HG03457 (cell line): ENCODE measurements at regions not wholly inside any gene's neighbourhood (a gene's known extent, or its start where the extent isn't known, plus 50 kb on each side); places are given as distances from the start of the nearest gene placed in this dataset.
"Not testable (repeated sequence)": the region's sequence is repeated elsewhere in the genome, so short reads cannot be mapped to it uniquely, and the experiment has no call there.

Source experiments
- ATAC-seq: cut with Tn5 transposase; IDR thresholded peaks from one replicate; pipeline ENCODE4 v1.9.1; 2021; ENCODE audit warnings: moderate number of reproducible peaks; ENCODE audit not compliant: unreplicated experiment

GRCh38 chr1:146376708-146377496 lies 148.1 kb upstream of the NOTCH2NLA start:
- peak; percentile 92 for ATAC-seq

GRCh38 chr1:146376309-146376707 lies 147.5 kb upstream of the NOTCH2NLA start:
- ATAC-seq: not testable (repeated sequence)

GRCh38 chr1:146375108-146375507 lies 146.3 kb upstream of the NOTCH2NLA start:
- ATAC-seq: not testable (repeated sequence)

- not testable (repeated sequence) for ATAC-seq
These were observed 141.1 kb upstream of the NOTCH2NLA start for GRCh38 chr1:146369940-146370339.

GRCh38 chr1:146355373-146355772 lies 126.6 kb upstream of the NOTCH2NLA start:
- not testable (repeated sequence) for ATAC-seq

- ATAC-seq: not testable (repeated sequence)
These were observed 98.0 kb upstream of the NOTCH2NLA start for GRCh38 chr1:146326863-146327262.

GRCh38 chr1:146324463-146324862 lies 95.6 kb upstream of the NOTCH2NLA start:
- not testable (repeated sequence) for ATAC-seq

GRCh38 chr1:146323302-146323701 lies 94.5 kb upstream of the NOTCH2NLA start:
- not testable (repeated sequence) for ATAC-seq

- ATAC-seq: not testable (repeated sequence)
These were observed 94.1 kb upstream of the NOTCH2NLA start for GRCh38 chr1:146322893-146323292.

- not testable (repeated sequence) for ATAC-seq
These were observed 89.9 kb upstream of the NOTCH2NLA start for GRCh38 chr1:146318715-146319114.

- not testable (repeated sequence) for ATAC-seq
These were observed 89.0 kb upstream of the NOTCH2NLA start for GRCh38 chr1:146317785-146318184.

- ATAC-seq: not testable (repeated sequence)
These were observed 85.8 kb upstream of the NOTCH2NLA start for GRCh38 chr1:146314449-146315246.

GRCh38 chr1:146310579-146310978 lies 81.8 kb upstream of the NOTCH2NLA start:
- ATAC-seq: not testable (repeated sequence)

GRCh38 chr1:146309427-146309826 lies 80.6 kb upstream of the NOTCH2NLA start:
- ATAC-seq: not testable (repeated sequence)

- not testable (repeated sequence) for ATAC-seq
These were observed 80.1 kb upstream of the NOTCH2NLA start for GRCh38 chr1:146308892-146309291.

- not testable (repeated sequence) for ATAC-seq
These were observed 79.3 kb upstream of the NOTCH2NLA start for GRCh38 chr1:146308152-146308551.

GRCh38 chr1:146307632-146308031 lies 78.8 kb upstream of the NOTCH2NLA start:
- ATAC-seq: peak; percentile 94

GRCh38 chr1:146306651-146307050 lies 77.8 kb upstream of the NOTCH2NLA start:
- not testable (repeated sequence) for ATAC-seq

- ATAC-seq: not testable (repeated sequence)
These were observed 76.6 kb upstream of the NOTCH2NLA start for GRCh38 chr1:146305442-146305841.

- ATAC-seq: peak; percentile 79
These were observed 69.7 kb upstream of the NOTCH2NLA start for GRCh38 chr1:146298575-146298897.

GRCh38 chr1:146297781-146298574 lies 69.2 kb upstream of the NOTCH2NLA start:
- ATAC-seq: peak; percentile 26
